ENCODE measurements at regions not wholly inside any gene's neighbourhood (a gene's known extent, or its start where the extent isn't known, plus 50 kb on each side); places are given as distances from the start of the nearest gene placed in this dataset.
"Not testable (repeated sequence)": the region's sequence is repeated elsewhere in the genome, so short reads cannot be mapped to it uniquely, and the experiment has no call there.

DNA sequence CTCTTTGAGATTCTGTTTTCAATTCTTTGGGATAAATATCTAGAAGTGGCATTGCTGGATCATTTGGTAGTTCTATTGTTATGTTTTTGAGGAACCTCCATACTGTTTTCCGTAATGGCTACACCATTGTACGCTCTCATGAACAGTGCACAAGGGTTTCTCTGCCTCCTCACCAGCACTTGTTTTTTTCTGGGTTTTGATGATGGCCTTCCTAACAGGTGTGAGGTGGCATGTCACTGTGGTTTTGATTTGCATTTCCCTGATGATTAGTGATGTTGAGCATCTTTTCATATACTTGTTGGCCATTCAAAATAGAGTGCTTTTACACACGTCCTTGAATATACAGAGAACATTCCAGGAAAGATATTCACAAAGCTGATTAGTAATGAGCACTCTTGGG lies 86.8 kb upstream of the ADORA2B start:
- H3K36me3 Mint-ChIP-seq; H3K4me3 ChIP-seq (ENCODE audit: low read length); H3K27me3 ChIP-seq (ENCODE audit: control insufficient read depth, insufficient read depth, low read length); H3K27me3 Mint-ChIP-seq (ENCODE audit: low read depth in 2 of 2); H3K9me3 ChIP-seq (ENCODE audit: control insufficient read depth, insufficient read depth, low read length); H3K9me3 Mint-ChIP-seq; DNase-seq; H3K4me1 ChIP-seq (ENCODE audit: control insufficient read depth, insufficient read depth, low read length); H3K4me3 Mint-ChIP-seq; ATAC-seq; H3K4me1 Mint-ChIP-seq; intact Hi-C loops (cut with micrococcal nuclease); H3K36me3 ChIP-seq (ENCODE audit: control insufficient read depth, insufficient read depth, low read length); H3K27ac ChIP-seq (ENCODE audit: low read length); H3K27ac Mint-ChIP-seq: not testable (repeated sequence)
- WGBS (ENCODE audit: insufficient coverage), result no CpG with 5 or more reads among the region's 3 CpGs

- WGBS (ENCODE audit: insufficient coverage), result 71% methylated on average over 3 of the region's 5 CpGs
- ATAC-seq; intact Hi-C loops (cut with micrococcal nuclease): not testable (repeated sequence)
Measured at GRCh38 chr17:15860774-15861173, 84.2 kb upstream of the ADORA2B start.

DNA sequence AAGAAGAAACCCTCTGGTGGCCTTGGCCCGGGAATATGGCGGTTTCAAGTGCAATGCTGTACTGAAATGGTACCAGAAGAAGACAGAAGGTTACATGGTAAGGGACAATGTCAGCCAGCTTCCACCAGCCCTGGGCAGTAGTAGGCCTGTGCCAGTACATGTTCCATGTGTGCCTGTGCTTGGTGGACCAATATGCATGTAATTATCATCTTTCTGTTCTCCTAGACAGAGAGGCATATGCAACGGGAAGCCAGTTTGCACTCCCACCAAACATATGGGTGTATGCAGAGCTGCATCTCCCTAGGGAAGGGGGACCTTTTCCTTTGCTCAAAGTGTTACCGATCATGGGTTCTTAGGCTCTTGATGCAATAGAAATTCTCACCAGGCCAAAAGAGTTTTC lies 80.9 kb upstream of the ADORA2B start:
- H3K27ac ChIP-seq (ENCODE audit: low read length); intact Hi-C loops (cut with micrococcal nuclease); H3K27me3 ChIP-seq (ENCODE audit: control insufficient read depth, insufficient read depth, low read length); H3K27me3 Mint-ChIP-seq (ENCODE audit: low read depth in 2 of 2); H3K36me3 Mint-ChIP-seq; H3K4me1 Mint-ChIP-seq; H3K27ac Mint-ChIP-seq; H3K9me3 Mint-ChIP-seq; H3K4me3 ChIP-seq (ENCODE audit: low read length); H3K4me1 ChIP-seq (ENCODE audit: control insufficient read depth, insufficient read depth, low read length); H3K36me3 ChIP-seq (ENCODE audit: control insufficient read depth, insufficient read depth, low read length); H3K4me3 Mint-ChIP-seq; ATAC-seq; DNase-seq; H3K9me3 ChIP-seq (ENCODE audit: control insufficient read depth, insufficient read depth, low read length): not testable (repeated sequence)
- no CpG with 5 or more reads among the region's 4 CpGs for WGBS (ENCODE audit: insufficient coverage)

More at GRCh38 chr17:15860774-15861173, 84.2 kb upstream of the ADORA2B start:
- H3K4me1 ChIP-seq (ENCODE audit: control insufficient read depth, insufficient read depth, low read length); H3K27me3 ChIP-seq (ENCODE audit: control insufficient read depth, insufficient read depth, low read length); H3K9me3 Mint-ChIP-seq; H3K27ac Mint-ChIP-seq; H3K36me3 Mint-ChIP-seq; H3K4me1 Mint-ChIP-seq; H3K27ac ChIP-seq (ENCODE audit: low read length); DNase-seq; H3K9me3 ChIP-seq (ENCODE audit: control insufficient read depth, insufficient read depth, low read length); H3K4me3 ChIP-seq (ENCODE audit: low read length); H3K4me3 Mint-ChIP-seq; H3K27me3 Mint-ChIP-seq (ENCODE audit: low read depth in 2 of 2); H3K36me3 ChIP-seq (ENCODE audit: control insufficient read depth, insufficient read depth, low read length): not testable (repeated sequence)

GRCh38 chr17:15864472-15864871 lies 80.5 kb upstream of the ADORA2B start:
- H3K36me3 ChIP-seq (ENCODE audit: control insufficient read depth, insufficient read depth, low read length); H3K4me1 Mint-ChIP-seq; intact Hi-C loops (cut with micrococcal nuclease); H3K27ac Mint-ChIP-seq; H3K4me3 Mint-ChIP-seq; H3K36me3 Mint-ChIP-seq; H3K4me1 ChIP-seq (ENCODE audit: control insufficient read depth, insufficient read depth, low read length); H3K27ac ChIP-seq (ENCODE audit: low read length); H3K27me3 Mint-ChIP-seq (ENCODE audit: low read depth in 2 of 2); H3K27me3 ChIP-seq (ENCODE audit: control insufficient read depth, insufficient read depth, low read length); DNase-seq; H3K4me3 ChIP-seq (ENCODE audit: low read length); H3K9me3 Mint-ChIP-seq; H3K9me3 ChIP-seq (ENCODE audit: control insufficient read depth, insufficient read depth, low read length); ATAC-seq: not testable (repeated sequence)
- 96% methylated on average over 4 of the region's 4 CpGs for WGBS (ENCODE audit: insufficient coverage)

DNA sequence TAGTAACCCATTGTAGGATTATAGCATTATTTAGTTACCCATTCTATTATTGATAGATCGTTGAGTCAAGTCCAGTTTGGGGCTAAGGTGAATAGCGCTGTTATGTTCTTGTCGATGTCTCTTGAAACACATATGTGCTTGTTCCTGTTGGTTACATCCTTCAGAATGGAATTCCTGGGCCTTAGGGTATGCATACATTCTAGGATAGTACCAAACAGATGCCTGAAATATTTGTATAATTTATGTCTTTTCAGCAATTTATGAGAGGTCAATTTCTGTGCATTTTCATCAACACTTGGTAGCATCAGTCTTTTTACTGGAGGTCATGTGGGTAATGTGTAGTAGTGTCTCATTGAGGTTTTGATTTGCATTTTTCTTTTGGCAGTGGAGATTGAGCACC lies 78.9 kb upstream of the ADORA2B start:
- H3K27ac ChIP-seq (ENCODE audit: low read length); H3K4me3 Mint-ChIP-seq; H3K4me3 ChIP-seq (ENCODE audit: low read length); H3K27me3 Mint-ChIP-seq (ENCODE audit: low read depth in 2 of 2); ATAC-seq; H3K4me1 Mint-ChIP-seq; H3K36me3 Mint-ChIP-seq; H3K4me1 ChIP-seq (ENCODE audit: control insufficient read depth, insufficient read depth, low read length); H3K27ac Mint-ChIP-seq; H3K9me3 ChIP-seq (ENCODE audit: control insufficient read depth, insufficient read depth, low read length); H3K36me3 ChIP-seq (ENCODE audit: control insufficient read depth, insufficient read depth, low read length); intact Hi-C loops (cut with micrococcal nuclease); DNase-seq; H3K27me3 ChIP-seq (ENCODE audit: control insufficient read depth, insufficient read depth, low read length); H3K9me3 Mint-ChIP-seq: not testable (repeated sequence)
- 94% methylated on average over 3 of the region's 3 CpGs for WGBS (ENCODE audit: insufficient coverage)

DNA sequence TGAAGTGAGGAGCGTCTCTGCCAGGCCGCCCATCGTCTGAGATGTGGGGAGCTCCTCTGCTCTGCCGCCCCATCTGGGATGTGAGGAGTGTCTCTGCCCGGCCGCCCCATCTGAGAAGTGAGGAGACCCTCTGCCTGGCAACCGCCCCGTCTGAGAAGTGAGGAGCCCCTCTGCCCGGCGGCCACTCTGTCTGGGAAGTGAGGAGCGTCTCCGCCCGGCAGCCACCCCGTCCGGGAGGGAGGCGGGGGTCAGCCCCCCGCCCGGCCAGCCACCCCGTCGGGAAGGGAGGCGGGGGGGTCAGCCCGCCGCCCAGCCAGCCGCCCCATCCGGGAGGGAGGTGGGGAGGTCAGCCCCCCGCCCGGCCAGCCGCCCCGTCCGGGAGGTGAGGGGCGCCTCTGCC lies 77.6 kb upstream of the ADORA2B start:
- H3K9me3 Mint-ChIP-seq; H3K36me3 ChIP-seq (ENCODE audit: control insufficient read depth, insufficient read depth, low read length); H3K36me3 Mint-ChIP-seq; H3K4me3 ChIP-seq (ENCODE audit: low read length); H3K27me3 ChIP-seq (ENCODE audit: control insufficient read depth, insufficient read depth, low read length); intact Hi-C loops (cut with micrococcal nuclease); H3K27ac Mint-ChIP-seq; H3K27ac ChIP-seq (ENCODE audit: low read length); H3K4me1 Mint-ChIP-seq; H3K27me3 Mint-ChIP-seq (ENCODE audit: low read depth in 2 of 2); H3K4me1 ChIP-seq (ENCODE audit: control insufficient read depth, insufficient read depth, low read length); H3K9me3 ChIP-seq (ENCODE audit: control insufficient read depth, insufficient read depth, low read length); DNase-seq; ATAC-seq; H3K4me3 Mint-ChIP-seq: not testable (repeated sequence)
- WGBS (ENCODE audit: insufficient coverage), result 97% methylated on average over 22 of the region's 31 CpGs

GRCh38 chr17:15869868-15870267 lies 75.1 kb upstream of the ADORA2B start:
- H3K36me3 ChIP-seq (ENCODE audit: control insufficient read depth, insufficient read depth, low read length); DNase-seq; ATAC-seq; H3K4me3 Mint-ChIP-seq; H3K9me3 Mint-ChIP-seq; H3K27me3 Mint-ChIP-seq (ENCODE audit: low read depth in 2 of 2); intact Hi-C loops (cut with micrococcal nuclease); H3K27me3 ChIP-seq (ENCODE audit: control insufficient read depth, insufficient read depth, low read length); H3K27ac Mint-ChIP-seq; H3K4me1 Mint-ChIP-seq; H3K4me1 ChIP-seq (ENCODE audit: control insufficient read depth, insufficient read depth, low read length); H3K36me3 Mint-ChIP-seq; H3K9me3 ChIP-seq (ENCODE audit: control insufficient read depth, insufficient read depth, low read length); H3K4me3 ChIP-seq (ENCODE audit: low read length); H3K27ac ChIP-seq (ENCODE audit: low read length): not testable (repeated sequence)
- WGBS (ENCODE audit: insufficient coverage), result no CpG with 5 or more reads among the region's 2 CpGs

DNA sequence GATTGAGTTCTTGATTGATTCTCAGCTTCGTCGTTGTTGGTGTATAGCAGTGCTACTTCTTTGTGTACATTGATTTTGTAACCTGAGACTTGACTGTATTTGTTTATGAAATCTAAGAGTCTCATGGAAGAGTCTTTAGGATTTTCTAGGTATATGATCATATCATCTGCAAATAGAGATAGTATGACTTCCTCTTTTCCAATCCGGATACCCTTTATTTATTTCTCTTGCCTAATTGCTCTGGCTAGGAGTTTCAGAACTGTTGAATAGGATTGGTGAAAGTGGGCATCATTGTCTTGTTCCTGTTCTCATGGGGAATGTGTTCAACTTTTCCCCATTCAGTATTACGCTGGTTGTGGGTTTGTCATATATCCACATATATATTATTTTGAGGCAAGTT lies 72.3 kb upstream of the ADORA2B start:
- WGBS (ENCODE audit: insufficient coverage), result 90% methylated on average over 2 of the region's 4 CpGs
- intact Hi-C loops (cut with micrococcal nuclease); H3K9me3 Mint-ChIP-seq; H3K4me3 Mint-ChIP-seq; ATAC-seq; H3K27ac ChIP-seq (ENCODE audit: low read length); H3K27me3 ChIP-seq (ENCODE audit: control insufficient read depth, insufficient read depth, low read length); H3K9me3 ChIP-seq (ENCODE audit: control insufficient read depth, insufficient read depth, low read length); H3K4me1 Mint-ChIP-seq; H3K4me1 ChIP-seq (ENCODE audit: control insufficient read depth, insufficient read depth, low read length); H3K36me3 Mint-ChIP-seq; H3K36me3 ChIP-seq (ENCODE audit: control insufficient read depth, insufficient read depth, low read length); DNase-seq; H3K4me3 ChIP-seq (ENCODE audit: low read length); H3K27ac Mint-ChIP-seq: not testable (repeated sequence)
- peaks cover 2 to 13% of the 10 kb centered on the region in 2 donors for H3K27me3 Mint-ChIP-seq (ENCODE audit: low read depth in 2 of 2)

All from natural killer cell (primary cell).